OCI-LY7 (cell line): ENCODE measurements at regions not wholly inside any gene's neighbourhood (a gene's known extent, or its start where the extent isn't known, plus 50 kb on each side); places are given as distances from the start of the nearest gene placed in this dataset.

Experiments used
- EZH2phosphoT487 ChIP-seq: fragments of 200-600 bp; sonication (generic); IDR thresholded peaks from 2 replicates; pipeline ENCODE4 v1.6.1; 2018; ENCODE audit warnings: low read depth, borderline replicate concordance, mild to moderate bottlenecking, mixed run types, antibody characterized with exemption, low read length, moderate library complexity, mixed read lengths
- TF ChIP-seq, protein P1 (sequence below): fragments of 200-600 bp; sonication (generic); conservative IDR thresholded peaks from 2 replicates; pipeline ENCODE4 v1.5.1; 2014; ENCODE audit warnings: mild to moderate bottlenecking, antibody characterized with exemption, low read length, moderate library complexity, mixed read lengths

DNA sequence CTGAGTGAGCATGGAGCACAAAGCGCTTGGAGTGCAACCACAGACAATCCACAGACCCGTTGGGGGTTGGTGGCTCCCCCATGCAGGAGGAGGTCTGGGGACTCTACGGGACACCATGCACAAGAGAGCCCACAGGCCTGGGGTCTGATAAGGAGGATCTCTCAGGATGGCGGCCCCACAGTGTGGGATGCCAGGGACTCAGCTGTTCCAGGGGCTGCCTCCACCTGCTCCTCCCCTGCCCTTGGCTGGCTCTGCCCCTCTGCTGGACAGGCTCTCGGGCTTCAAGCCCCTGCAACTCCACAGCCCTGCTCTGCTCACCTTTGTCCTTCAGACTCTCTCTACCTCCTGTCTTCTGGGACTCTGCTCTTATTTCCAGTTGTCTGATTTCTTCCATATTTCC, 184.5 kb upstream of the CHRNA7 start:
- TF ChIP-seq, protein P1, sequence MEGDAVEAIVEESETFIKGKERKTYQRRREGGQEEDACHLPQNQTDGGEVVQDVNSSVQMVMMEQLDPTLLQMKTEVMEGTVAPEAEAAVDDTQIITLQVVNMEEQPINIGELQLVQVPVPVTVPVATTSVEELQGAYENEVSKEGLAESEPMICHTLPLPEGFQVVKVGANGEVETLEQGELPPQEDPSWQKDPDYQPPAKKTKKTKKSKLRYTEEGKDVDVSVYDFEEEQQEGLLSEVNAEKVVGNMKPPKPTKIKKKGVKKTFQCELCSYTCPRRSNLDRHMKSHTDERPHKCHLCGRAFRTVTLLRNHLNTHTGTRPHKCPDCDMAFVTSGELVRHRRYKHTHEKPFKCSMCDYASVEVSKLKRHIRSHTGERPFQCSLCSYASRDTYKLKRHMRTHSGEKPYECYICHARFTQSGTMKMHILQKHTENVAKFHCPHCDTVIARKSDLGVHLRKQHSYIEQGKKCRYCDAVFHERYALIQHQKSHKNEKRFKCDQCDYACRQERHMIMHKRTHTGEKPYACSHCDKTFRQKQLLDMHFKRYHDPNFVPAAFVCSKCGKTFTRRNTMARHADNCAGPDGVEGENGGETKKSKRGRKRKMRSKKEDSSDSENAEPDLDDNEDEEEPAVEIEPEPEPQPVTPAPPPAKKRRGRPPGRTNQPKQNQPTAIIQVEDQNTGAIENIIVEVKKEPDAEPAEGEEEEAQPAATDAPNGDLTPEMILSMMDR, result no peak
- TF ChIP-seq EZH2phosphoT487, result no peak
